ENCODE measurements at regions not wholly inside any gene's neighbourhood (a gene's known extent, or its start where the extent isn't known, plus 50 kb on each side); places are given as distances from the start of the nearest gene placed in this dataset.

- no peak overlapping the region for H3K4ac ChIP-seq (replicated peaks; ENCODE audit: insufficient read length, low read depth, low read length)
- no peaks in the 10 kb centered on the region for H3K27me3 ChIP-seq (replicated peaks in 1 of 4; ENCODE audit: control insufficient read depth in 3 of 4, extremely low read depth in 1 of 4, insufficient read depth in 3 of 4, low read length in 3 of 4)
- H3K36me3 ChIP-seq (ENCODE audit: control insufficient read depth in 2 of 4, insufficient read depth in 4 of 4, low read length in 3 of 4), result no peaks in the 10 kb centered on the region
- H3K79me2 ChIP-seq (ENCODE audit: control insufficient read depth in 1 of 2, insufficient read depth in 2 of 2, low read length in 2 of 2), result no peaks in the 10 kb centered on the region
- no peak overlapping the region for H3K4me2 ChIP-seq (ENCODE audit: insufficient read depth in 1 of 2, low read depth in 2 of 2, low read length in 2 of 2)
- H4K8ac ChIP-seq (ENCODE audit: extremely low read depth, insufficient read depth, low read length), result no peak overlapping the region
- H3K23me2 ChIP-seq (ENCODE audit: low read depth, low read length), result no peaks in the 10 kb centered on the region
- no peak overlapping the region for H4K5ac ChIP-seq (ENCODE audit: insufficient read length, low read depth, low read length)
- ChIA-PET CTCF (ENCODE audit: partially characterized antibody) (interaction anchor here (1.5 to 1.9 kb wide), 2 partner anchors 9 to 134 kb away, joined by 4 to 5 read pairs; no protein-coding TSS in a partner anchor), POLR2A (ENCODE audit: partially characterized antibody) (no interaction called here)
- no peak overlapping the region for H2BK15ac ChIP-seq (ENCODE audit: low read length)
- DNase-seq (ENCODE audit: low read depth in 1 of 2, low spot score in 2 of 2) (no peak), FAIRE-seq (no peak)
- H3K27ac ChIP-seq (ENCODE audit: low read depth, low read length), result no peak overlapping the region
- H2BK20ac ChIP-seq (ENCODE audit: low read length), result no peak overlapping the region
- no peak overlapping the region for H2BK120ac ChIP-seq (replicated peaks; ENCODE audit: low read depth, low read length)
- no peak overlapping the region for H4K91ac ChIP-seq (replicated peaks; ENCODE audit: insufficient read length, low read length)
- no peak overlapping the region for H3K4me3 ChIP-seq (ENCODE audit: extremely low read depth in 1 of 4, insufficient read depth in 2 of 4, low read depth in 3 of 4, low read length in 4 of 4)
- TF ChIP-seq ZNF274 (IDR thresholded peaks at IDR 0.05; ENCODE audit: borderline replicate concordance, extremely low read depth, low read length) (no peak), NANOG (IDR thresholded peaks at IDR 0.05; ENCODE audit: insufficient read depth, low read depth, low read length, poor library complexity, severe bottlenecking) (no peak), SAP30 (IDR thresholded peaks at IDR 0.05; ENCODE audit: insufficient read depth, insufficient replicate concordance, low read length) (no peak), MAX (IDR thresholded peaks at IDR 0.05) (no peak), CTCF (IDR thresholded peaks at IDR 0.05; ENCODE audit: control extremely low read depth in 1 of 3, insufficient read depth in 1 of 3, low read depth in 1 of 3, low read length in 3 of 3) (no peak), RNF2 (IDR thresholded peaks at IDR 0.05; ENCODE audit: borderline replicate concordance, low read depth, low read length, missing control alignments, poor library complexity, severe bottlenecking) (no peak)
- no peak overlapping the region for H3K9ac ChIP-seq (replicated peaks in 1 of 4; ENCODE audit: extremely low read depth in 1 of 4, low read depth in 3 of 4, low read length in 3 of 4)
- H3K56ac ChIP-seq (replicated peaks; ENCODE audit: insufficient read length, low read depth, low read length), result no peak overlapping the region
- no peaks in the 10 kb centered on the region for H3K4me1 ChIP-seq (replicated peaks in 1 of 4; ENCODE audit: control insufficient read depth in 3 of 4, insufficient read depth in 4 of 4, low read length in 3 of 4)
- no peak overlapping the region for H3K18ac ChIP-seq (ENCODE audit: extremely low read depth, low read length)
- H3K14ac ChIP-seq (ENCODE audit: insufficient read length), result no peak overlapping the region
- H2AK5ac ChIP-seq (ENCODE audit: low read depth, low read length), result no peak overlapping the region
- no peak overlapping the region for H2AFZ ChIP-seq (ENCODE audit: low read length)
- no peaks in the 10 kb centered on the region for H4K20me1 ChIP-seq (replicated peaks in 1 of 2; ENCODE audit: control insufficient read depth in 1 of 2, insufficient read depth in 2 of 2, low read length in 2 of 2)
- H2BK12ac ChIP-seq (ENCODE audit: low read depth, low read length), result no peak overlapping the region
- 86% methylated on average over 7 of the region's 7 CpGs; no CpG with 5 or more reads in 1 of the 2 experiments for WGBS, 2 experiments (ENCODE audit: extremely low coverage in 1 of 2, insufficient coverage in 1 of 2, insufficient read length in 1 of 2, insufficient replicate concordance in 2 of 2, low coverage in 1 of 2, low lambda C conversion rate in 2 of 2, missing lambda C conversion rate in 1 of 2)
- no peak overlapping the region for H3K23ac ChIP-seq (ENCODE audit: insufficient read length)
- H2BK5ac ChIP-seq (ENCODE audit: low read depth, low read length), result no peak overlapping the region
- H3K79me1 ChIP-seq (ENCODE audit: low read depth, low read length), result no peaks in the 10 kb centered on the region; the same call in 1 of the 2 replicates
- no peaks in the 10 kb centered on the region for H3K9me3 ChIP-seq (ENCODE audit: insufficient read depth in 2 of 2, low read depth in 1 of 2, low read length in 1 of 2)
These were observed 179.1 kb upstream of the E2F8 start for GRCh38 chr11:19419808-19420207.
